ENCODE measurements at regions not wholly inside any gene's neighbourhood (a gene's known extent, or its start where the extent isn't known, plus 50 kb on each side); places are given as distances from the start of the nearest gene placed in this dataset.
"Not testable (repeated sequence)": the region's sequence is repeated elsewhere in the genome, so short reads cannot be mapped to it uniquely, and the experiment has no call there.

DNA sequence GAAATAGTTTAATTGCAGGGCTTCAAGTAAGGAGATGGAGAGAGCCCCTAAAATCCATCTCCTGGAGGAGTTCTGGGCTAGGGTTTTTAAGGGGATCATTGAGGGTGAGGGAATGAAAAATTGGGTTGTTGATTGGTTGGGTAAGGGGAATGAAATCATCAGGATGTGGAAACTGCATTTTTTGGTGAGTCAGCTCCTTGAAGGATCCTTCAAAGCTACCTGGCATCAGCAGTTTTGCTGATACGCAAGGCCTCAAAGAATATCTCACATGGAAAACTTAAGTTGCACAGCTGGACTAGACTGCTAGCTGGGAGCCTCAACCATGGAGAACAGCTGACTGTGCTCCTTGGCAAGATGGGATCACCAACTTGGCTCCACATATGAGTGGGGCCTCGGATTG is 136.7 kb downstream of the FGF10 start:
- ATAC-seq (no peak), DNase-seq (no peak)
- intact Hi-C loops (cut with micrococcal nuclease), result no loop called here

- DNase-seq, result no peak
- no peak for ATAC-seq
- intact Hi-C loops (cut with micrococcal nuclease), result no loop called here
These were observed 142.2 kb downstream of the FGF10 start for GRCh38 chr5:44246986-44247385.

- DNase-seq (no peak), ATAC-seq (no peak)
- intact Hi-C loops (cut with micrococcal nuclease), result no loop called here
These were observed 143.3 kb downstream of the FGF10 start for GRCh38 chr5:44245935-44246334.

GRCh38 chr5:44242791-44243190 is 146.4 kb downstream of the FGF10 start:
- ATAC-seq, result no peak
- no peak for DNase-seq
- intact Hi-C loops (cut with micrococcal nuclease), result no loop called here

- ATAC-seq (no peak), DNase-seq (no peak)
- intact Hi-C loops (cut with micrococcal nuclease), result no loop called here
These were observed 153.2 kb downstream of the FGF10 start for GRCh38 chr5:44236040-44236439.

- intact Hi-C loops (cut with micrococcal nuclease), result no loop called here
- ATAC-seq (no peak), DNase-seq (no peak)
These were observed 155.5 kb downstream of the FGF10 start for GRCh38 chr5:44233691-44234090.

- ATAC-seq (no peak), DNase-seq (no peak)
- intact Hi-C loops (cut with micrococcal nuclease), result no loop called here
These were observed 163.7 kb downstream of the FGF10 start for GRCh38 chr5:44225231-44226160.

DNA sequence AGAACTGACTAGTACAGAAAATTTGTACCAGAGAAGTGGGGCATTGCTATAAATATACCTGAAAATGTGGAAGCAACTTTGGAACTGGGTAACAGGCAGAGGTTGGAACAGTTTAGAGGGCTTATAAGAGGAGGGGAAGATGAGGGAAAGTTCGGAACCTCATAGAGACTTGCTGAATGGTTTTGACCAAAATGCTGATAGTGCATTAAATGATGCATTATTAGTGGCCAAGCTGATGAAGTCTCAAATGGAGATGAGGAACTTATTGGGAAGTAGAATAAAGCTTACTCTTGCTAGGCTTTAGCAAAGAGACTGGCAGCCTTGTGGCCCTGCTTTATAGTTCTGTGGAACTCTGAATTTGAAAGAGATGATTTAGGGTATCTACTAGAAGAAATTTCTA is 189.8 kb downstream of the FGF10 start:
- intact Hi-C loops (cut with micrococcal nuclease), result no loop called here
- DNase-seq (no peak), ATAC-seq (no peak)

- ATAC-seq (no peak), DNase-seq (no peak)
- intact Hi-C loops (cut with micrococcal nuclease), result no loop called here
These were observed 200.0 kb downstream of the FGF10 start for GRCh38 chr5:44189255-44189654.

GRCh38 chr5:44187973-44188372 is 201.2 kb downstream of the FGF10 start:
- DNase-seq (no peak), ATAC-seq (no peak)
- intact Hi-C loops (cut with micrococcal nuclease), result no loop called here

- DNase-seq (no peak), ATAC-seq (no peak)
- intact Hi-C loops (cut with micrococcal nuclease), result no loop called here
These were observed 205.5 kb downstream of the FGF10 start for GRCh38 chr5:44183753-44184152.

- ATAC-seq, result no peak
- no peak for DNase-seq
- intact Hi-C loops (cut with micrococcal nuclease), result no loop called here
These were observed 205.9 kb downstream of the FGF10 start for GRCh38 chr5:44183312-44183711.

DNA sequence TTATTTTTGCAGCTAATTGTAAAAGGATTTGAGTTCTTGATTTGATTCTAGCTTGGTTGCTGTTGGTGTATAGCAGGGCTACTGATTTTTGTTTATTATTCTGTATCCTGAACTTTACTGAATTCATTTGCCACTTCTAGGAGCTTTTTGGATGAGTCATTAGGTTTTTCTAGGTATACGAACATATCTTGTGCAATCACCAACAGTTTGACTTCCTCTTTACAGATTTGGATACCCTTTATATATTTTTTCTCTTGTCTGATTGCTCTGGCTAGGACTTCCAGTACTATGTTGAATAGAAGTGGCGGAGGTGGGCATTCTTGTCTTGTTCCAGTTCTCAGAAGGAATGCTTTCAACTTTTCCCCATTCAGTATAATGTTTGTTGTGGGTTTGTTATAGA is 210.8 kb downstream of the FGF10 start:
- ATAC-seq (no peak), DNase-seq (no peak)
- intact Hi-C loops (cut with micrococcal nuclease), result no loop called here

- DNase-seq (no peak), ATAC-seq (no peak)
- intact Hi-C loops (cut with micrococcal nuclease), result no loop called here
These were observed 221.7 kb downstream of the FGF10 start for GRCh38 chr5:44167540-44167939.

DNA sequence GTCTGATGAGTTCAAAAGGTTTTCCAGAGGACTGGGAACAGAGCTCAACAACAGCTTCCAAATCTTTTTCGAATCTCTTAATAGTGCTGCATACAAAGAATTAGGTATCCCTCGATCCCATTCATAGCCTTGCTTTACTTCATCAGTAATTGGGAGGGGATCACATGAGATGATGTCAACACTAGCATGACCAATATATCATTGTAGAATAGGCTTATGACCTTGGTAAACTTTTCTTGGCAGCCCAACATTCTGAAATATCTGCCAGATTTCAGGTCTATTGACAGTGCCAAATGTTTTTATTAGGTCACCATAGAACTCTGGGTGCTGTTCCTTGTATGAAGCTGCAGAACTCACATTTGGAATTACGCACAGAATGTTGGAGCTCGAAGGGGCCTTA is 228.9 kb downstream of the FGF10 start:
- intact Hi-C loops (cut with micrococcal nuclease), result no loop called here
- DNase-seq (no peak), ATAC-seq (no peak)

GRCh38 chr5:44150075-44150723 is 239.0 kb downstream of the FGF10 start:
- DNase-seq, result no peak
- ATAC-seq, result no peak
- intact Hi-C loops (cut with micrococcal nuclease), result no loop called here

- ATAC-seq; intact Hi-C loops (cut with micrococcal nuclease): not testable (repeated sequence)
- peak; percentile 72 for DNase-seq
These were observed 271.3 kb downstream of the FGF10 start for GRCh38 chr5:44117947-44118346.

DNA sequence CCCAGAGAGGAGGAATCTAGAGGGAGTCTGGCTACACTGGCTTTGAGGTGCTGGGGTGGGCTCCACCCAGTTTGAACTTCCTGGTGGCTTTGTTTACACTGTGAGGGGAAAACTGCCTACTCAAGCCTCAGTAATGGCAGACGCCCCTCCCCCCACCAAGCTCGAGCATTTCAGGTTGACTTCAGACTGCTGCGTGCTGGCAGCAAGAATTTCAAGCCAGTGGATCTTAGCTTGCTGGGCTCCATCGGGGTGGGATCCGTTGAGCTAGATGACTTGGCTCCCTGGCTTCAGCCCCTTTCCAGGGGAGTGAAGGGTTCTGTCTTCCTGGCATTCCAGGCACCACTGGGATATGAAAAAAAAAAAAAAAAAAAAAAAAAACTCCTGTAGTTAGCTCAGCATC is 281.0 kb downstream of the FGF10 start:
- DNase-seq; intact Hi-C loops (cut with micrococcal nuclease); ATAC-seq: not testable (repeated sequence)

- ATAC-seq (no peak), DNase-seq (no peak)
- intact Hi-C loops (cut with micrococcal nuclease), result no loop called here
These were observed 289.6 kb downstream of the FGF10 start for GRCh38 chr5:44099643-44100042.

DNA sequence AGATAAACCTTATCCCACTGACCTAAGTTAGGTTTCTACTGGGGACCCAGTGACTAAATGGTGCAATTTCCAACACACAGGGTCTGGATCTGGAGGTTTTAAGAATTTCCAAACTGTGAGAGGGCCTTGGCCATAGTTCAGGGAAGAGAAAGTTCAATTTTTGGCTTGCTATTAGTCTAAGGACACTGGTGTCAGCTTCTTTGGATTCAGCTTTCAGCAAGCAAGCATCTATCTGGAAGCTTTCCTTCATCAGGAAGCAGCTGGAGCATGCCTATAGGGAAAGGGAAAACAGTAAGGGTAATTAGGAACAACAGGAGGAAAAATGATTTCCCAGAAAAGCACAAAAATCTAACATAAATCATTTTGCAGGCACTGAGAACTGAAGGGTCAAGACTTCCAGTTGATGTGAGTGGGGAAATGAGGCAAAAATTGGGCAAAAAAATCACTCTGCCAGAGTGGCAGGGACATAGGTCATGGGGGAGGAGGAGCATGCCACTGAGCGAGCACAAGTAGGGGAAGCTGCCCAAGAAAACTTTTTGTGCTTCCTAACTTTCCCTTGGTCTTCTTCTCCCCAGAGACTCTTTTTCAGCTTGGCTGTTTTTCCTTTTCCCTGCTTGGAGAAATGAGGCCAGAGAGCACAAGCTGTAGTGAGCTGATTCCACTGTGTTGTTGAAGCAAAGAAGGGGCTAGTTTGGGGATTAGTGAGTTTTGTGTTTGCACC is 299.6 kb downstream of the FGF10 start:
- ATAC-seq (peak; percentile 95), DNase-seq (peak; percentile 27)
- intact Hi-C loops (cut with micrococcal nuclease), result no loop called here

Data from left ventricle myocardium superior (tissue), 1 donor.